HG03066 (cell line): ENCODE measurements at regions not wholly inside any gene's neighbourhood (a gene's known extent, or its start where the extent isn't known, plus 50 kb on each side); places are given as distances from the start of the nearest gene placed in this dataset.

Experiments
- ATAC-seq: cut with Tn5 transposase; IDR thresholded peaks from one replicate; pipeline ENCODE4 v1.9.1; 2021; ENCODE audit warnings: low read depth; ENCODE audit not compliant: unreplicated experiment

DNA sequence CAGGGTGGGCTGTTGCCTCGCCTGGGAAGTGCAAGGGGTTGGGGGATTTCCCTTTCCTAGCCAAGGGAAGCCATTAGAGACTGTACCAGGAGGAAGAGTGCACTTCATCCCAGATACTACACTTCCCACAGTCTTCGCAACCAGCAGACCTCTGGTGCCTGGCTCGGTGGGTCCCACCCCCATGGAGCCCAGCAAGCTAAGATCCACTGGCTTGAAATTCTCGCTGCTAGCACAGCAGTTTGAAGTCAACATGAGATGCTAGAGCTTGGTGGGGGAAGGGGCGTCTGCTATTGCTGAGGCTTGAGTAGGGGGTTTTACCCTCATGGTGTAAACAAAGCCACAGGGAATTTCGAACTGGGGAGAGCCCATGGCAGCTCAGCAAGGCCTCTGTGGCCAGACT, 586.4 kb downstream of the HTR1A start:
- ATAC-seq, result no peak

- ATAC-seq, result no peak
These were observed 588.2 kb downstream of the HTR1A start for GRCh38 chr5:63374085-63374484.

DNA sequence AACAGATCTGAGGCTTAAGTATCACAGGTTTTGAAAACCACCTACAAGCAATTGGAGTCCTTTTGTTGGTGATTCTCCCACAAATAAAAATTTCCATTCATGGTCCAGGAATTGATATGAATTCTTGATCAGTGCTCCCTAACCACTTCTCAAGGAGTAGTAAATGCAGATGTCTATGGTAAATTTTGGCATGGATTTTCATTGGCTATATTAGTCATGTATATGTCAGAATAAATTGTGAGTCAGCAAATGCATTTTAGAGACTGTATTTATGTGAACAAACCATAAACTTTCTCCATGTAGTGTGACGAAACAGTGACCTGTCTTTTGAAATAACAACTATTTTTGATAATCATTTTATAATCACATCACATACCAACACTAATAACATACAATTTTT, 611.1 kb downstream of the HTR1A start:
- no peak for ATAC-seq

GRCh38 chr5:63346451-63346850, 615.8 kb downstream of the HTR1A start:
- no peak for ATAC-seq

DNA sequence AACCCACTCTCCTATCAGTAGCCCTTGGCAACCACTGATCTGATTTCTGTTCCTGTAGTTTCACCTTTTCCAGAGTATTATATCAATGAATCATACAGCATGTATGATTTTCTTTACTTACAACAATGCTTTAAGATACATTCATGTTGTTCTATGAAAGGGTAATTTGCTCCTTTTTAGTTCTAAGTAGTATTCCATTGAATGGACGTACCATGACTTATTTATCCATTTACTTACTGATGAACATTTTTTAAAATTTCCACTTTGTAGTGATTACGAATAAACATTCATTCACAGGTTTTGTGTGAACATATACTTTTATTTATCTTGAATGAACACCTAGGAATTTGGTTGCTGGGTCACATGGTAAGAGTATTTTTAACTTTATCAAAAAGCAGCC, 620.8 kb downstream of the HTR1A start:
- no peak for ATAC-seq

- no peak for ATAC-seq
These were observed 638.3 kb downstream of the HTR1A start for GRCh38 chr5:63323926-63324325.

- no peak for ATAC-seq
These were observed 647.7 kb downstream of the HTR1A start for GRCh38 chr5:63314551-63314950.

DNA sequence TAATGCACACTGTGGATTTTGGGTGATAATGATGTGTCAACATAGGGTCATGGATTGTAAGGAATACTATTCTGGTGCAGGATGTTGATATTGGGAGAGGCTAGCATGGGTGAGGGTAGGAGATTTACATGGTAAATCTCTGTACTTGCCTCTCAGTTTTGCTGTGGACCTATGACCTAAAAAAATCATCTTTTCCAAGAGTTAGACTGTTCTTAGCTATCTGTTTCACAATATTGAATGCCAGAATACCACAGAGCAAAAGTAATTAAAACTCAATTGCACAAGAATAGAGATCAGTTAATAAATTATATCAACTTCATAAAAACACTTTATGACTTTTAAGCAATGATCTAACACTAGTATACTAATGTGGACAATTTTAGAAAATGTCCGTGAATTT, 651.6 kb downstream of the HTR1A start:
- ATAC-seq, result no peak

DNA sequence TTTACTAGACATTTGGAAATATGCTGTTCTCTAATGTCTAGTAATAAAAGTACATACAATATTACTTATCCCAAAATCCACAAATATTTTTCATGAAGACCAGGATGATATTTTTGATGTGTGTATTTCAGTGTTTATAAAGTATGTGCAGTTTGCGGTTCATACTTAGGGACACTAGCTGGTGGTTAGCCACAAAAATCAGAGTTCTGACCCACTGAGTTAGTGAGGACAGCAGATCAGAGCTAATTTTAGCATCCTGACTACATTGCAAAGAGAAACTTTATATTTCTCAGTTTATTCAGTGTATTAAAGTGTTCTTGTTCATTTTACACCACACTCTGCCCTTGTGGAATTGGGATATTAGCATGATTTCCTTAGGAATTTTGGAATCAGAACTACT, 655.3 kb downstream of the HTR1A start:
- no peak for ATAC-seq

DNA sequence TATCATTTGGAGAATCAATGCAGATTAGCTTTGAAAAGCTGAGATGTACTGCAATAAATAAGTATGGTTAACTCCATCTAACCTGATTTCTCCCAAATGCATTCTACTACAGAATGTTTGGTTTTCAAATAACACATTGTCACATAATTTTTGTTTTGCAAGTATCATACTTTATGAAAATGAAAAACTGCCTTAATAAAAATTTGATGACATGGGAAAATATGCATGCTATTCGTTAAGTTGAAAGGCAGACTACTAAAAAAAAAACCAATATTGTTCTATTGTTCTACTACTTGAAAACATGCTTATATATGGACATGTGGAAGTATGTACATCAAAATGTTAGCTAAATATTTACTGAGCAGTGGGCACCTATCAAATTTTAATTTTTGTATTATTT, 668.9 kb downstream of the HTR1A start:
- ATAC-seq, result no peak

DNA sequence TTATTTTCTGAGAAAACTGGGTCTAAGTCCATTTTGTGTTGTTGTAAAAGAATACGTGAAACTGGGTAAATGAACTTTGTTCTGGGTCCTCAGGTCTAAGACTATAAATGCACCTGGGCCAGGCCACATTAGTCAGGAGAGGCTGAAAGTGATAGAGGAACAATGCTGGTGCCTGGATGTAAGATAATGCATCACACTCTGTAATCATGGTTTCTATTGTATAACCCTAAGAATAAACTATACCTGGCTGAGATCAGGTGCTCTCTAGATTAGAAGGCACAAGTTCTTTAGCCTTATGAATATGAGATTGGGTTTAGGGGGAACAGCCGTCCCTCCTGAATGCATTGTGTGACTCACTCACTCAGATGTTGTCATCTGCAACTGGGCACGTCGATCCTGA, 675.5 kb downstream of the HTR1A start:
- no peak for ATAC-seq

- ATAC-seq, result no peak
These were observed 684.8 kb downstream of the LRRC70 start for GRCh38 chr5:63263411-63263810.

DNA sequence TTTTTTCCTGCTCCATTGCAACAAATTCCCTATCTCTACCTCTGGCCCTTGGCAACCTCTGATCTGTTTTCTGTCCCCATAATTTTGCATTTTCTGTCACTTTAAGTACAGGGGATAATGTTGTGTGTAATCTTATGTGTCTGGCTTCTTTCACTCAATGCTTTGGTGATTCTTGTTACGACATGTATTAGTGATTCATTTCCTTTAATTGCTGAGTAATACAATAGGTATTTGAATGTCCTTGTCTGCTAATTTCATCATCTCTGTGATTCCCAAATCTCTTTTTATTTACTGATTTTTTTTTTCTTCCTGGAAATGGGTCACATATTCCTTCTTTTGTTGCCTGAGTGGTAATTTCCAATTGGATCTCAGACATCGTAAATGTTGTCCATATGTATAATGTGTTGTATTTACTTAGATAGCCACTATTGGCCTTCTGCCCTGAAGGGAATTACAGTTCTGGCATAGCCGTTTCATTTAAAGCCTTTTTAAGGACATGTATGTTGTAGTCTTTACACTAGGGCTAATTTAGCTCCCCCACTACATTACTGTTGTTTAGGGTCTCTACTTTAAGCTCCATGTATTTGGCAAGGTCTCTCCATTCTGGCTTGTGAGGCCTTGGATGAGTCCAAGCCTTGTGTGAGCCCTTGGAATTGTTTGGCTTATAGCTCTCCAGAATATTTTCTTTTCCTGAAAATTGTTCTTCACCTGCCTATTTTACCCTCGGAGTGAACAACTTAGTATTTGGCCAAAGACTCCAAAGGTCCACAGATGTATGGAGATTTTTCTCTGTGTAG, 683.8 kb downstream of the LRRC70 start:
- ATAC-seq, result no peak

- no peak for ATAC-seq
These were observed 683.1 kb downstream of the LRRC70 start for GRCh38 chr5:63261695-63262094.

DNA sequence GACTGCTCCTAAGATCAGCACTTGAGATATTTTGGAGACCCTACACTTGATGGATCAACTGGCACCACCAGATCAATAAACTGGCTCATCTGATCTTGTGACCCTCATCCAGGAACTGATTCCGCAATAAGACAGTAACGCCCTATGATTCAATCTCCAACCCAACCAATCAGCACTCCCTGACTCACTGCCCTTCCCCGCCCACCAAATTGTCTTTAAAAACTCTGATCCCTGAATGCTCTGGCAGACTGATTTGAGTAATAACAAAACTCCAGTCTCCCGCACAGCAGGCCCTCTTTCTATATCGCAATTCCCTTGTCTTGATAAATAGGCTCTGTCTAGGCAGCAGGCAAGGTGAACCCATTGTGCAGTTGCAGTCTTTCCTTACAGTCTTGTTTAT, 677.0 kb downstream of the LRRC70 start:
- no peak for ATAC-seq

- ATAC-seq, result no peak
These were observed 672.3 kb downstream of the LRRC70 start for GRCh38 chr5:63250939-63251338.

DNA sequence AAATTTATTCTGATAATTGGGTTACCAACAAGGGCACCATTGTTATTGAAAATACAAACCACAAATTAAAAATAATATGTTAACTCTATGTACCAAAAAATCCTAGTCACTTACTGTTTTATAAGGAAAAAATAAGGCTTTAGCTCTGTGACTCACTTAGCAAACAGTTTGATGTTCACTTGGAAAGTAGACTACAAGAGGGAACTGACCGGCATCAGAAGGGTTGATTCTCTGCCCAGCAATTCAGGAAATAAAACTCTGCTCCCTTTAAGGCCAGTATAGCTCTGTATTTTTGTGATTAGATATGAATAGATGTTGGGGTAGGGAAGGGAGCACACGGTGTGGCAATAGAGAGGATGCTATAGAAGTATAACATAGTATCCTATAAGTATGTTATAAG, 671.3 kb downstream of the LRRC70 start:
- ATAC-seq, result no peak

- ATAC-seq, result no peak
These were observed 669.0 kb downstream of the LRRC70 start for GRCh38 chr5:63247651-63248050.

DNA sequence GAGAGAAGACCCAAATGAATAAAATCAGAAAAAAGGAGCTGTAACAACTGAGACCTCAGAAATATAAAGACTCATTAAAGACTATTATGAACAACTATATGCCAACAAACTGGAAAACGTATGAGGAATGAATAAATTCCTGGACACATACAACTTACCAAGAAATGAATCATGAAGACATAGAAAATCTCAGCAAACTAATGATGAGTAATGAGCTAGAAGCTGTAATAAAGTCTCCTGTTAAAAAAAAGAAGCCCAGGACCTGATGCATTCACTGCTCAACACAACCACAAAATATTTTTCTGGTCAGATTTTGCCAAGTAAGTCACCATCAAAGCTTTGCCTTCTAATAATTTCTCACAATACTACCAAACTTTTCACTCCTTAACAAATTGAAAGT, 666.7 kb downstream of the LRRC70 start:
- ATAC-seq, result no peak

GRCh38 chr5:63240063-63240755, 661.6 kb downstream of the LRRC70 start:
- ATAC-seq, result no peak

DNA sequence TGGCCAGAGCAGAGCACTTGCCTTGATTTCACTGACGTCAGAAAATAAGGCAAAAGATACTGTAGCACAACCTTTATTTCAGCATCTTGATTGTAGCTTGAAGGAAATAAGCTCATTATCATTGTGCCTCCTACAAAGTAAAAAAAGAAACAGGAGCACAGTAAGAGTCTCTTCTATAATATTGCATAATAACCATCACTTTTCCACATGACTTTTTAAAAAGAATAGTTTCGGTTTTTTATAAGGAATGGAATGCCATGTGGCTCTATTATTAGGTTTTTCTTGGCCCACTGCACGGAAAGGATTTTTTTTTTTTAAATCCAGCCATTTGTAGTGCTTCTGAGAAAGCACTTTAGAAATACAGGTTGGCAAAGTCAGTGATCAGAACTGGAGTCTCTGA, 655.3 kb downstream of the LRRC70 start:
- no peak for ATAC-seq

- ATAC-seq, result no peak
These were observed 654.7 kb downstream of the LRRC70 start for GRCh38 chr5:63233361-63233760.
